CD14-positive monocyte (primary cell): ENCODE measurements at regions not wholly inside any gene's neighbourhood (a gene's known extent, or its start where the extent isn't known, plus 50 kb on each side); places are given as distances from the start of the nearest gene placed in this dataset.

Experiments
- DNase-seq, 3 donors: peaks; one replicate each; pipeline ENCODE4 v3.0.0-alpha.2; 2011 to 2022
- H2AFZ ChIP-seq: 2 replicates; pipeline ENCODE4 v1.6.0; 2012; ENCODE audit warnings: mild to moderate bottlenecking, low read depth, low read length, inconsistent platforms; ENCODE audit not compliant: insufficient read depth, poor library complexity, severe bottlenecking
- H3K27ac ChIP-seq, 2 donors: 1 replicate in 1 of 2; 2 replicates in 1 of 2; pipeline ENCODE4 v1.5.1; 2012 to 2013; ENCODE audit warnings: low read length in 2 of 2, control low read depth in 1 of 2, inconsistent platforms in 1 of 2, low read depth in 1 of 2, mild to moderate bottlenecking in 1 of 2
- H3K27me3 ChIP-seq, 2 donors: one replicate each; pipeline versions ENCODE4 v1.6.0 to v1.6.1; 2011 to 2013; ENCODE audit warnings: low read length in 2 of 2; ENCODE audit not compliant: control insufficient read depth in 2 of 2, insufficient read depth in 2 of 2
- H3K36me3 ChIP-seq, 2 donors: replicated peaks in 1 of 2; 1 replicate in 1 of 2; 2 replicates in 1 of 2; pipeline versions ENCODE4 v1.5.1 to v1.6.1; 2012 to 2013; ENCODE audit warnings: low read length in 2 of 2, control low read depth in 1 of 2, inconsistent platforms in 1 of 2, mild to moderate bottlenecking in 1 of 2; ENCODE audit not compliant: insufficient read depth in 2 of 2, control insufficient read depth in 1 of 2
- H3K4me1 ChIP-seq, 2 donors: 1 replicate in 1 of 2; 2 replicates in 1 of 2; pipeline versions ENCODE4 v1.5.1 to v1.6.1; 2012 to 2013; ENCODE audit warnings: low read length in 2 of 2, control low read depth in 1 of 2, inconsistent platforms in 1 of 2, mild to moderate bottlenecking in 1 of 2, moderate library complexity in 1 of 2; ENCODE audit not compliant: insufficient read depth in 2 of 2, control insufficient read depth in 1 of 2
- H3K4me2 ChIP-seq: replicated peaks from 2 replicates; pipeline ENCODE3; 2012; ENCODE audit warnings: low read length, moderate library complexity, mild to moderate bottlenecking; ENCODE audit not compliant: poor library complexity, severe bottlenecking; ENCODE audit errors: extremely low read depth
- H3K4me3 ChIP-seq, 3 experiments: fragments of 200-600 bp in 1 of 3; sonication (generic) in 1 of 3; replicated peaks in 1 of 3; 1 replicate in 2 of 3; 2 replicates in 1 of 3; pipeline ENCODE4 v1.5.1; 2011 to 2013; ENCODE audit warnings: low read length in 3 of 3, mild to moderate bottlenecking in 3 of 3, control low read depth in 2 of 3, low read depth in 2 of 3, inconsistent platforms in 1 of 3, moderate library complexity in 1 of 3
- H3K79me2 ChIP-seq: 2 replicates; pipeline ENCODE4 v1.6.0; 2012; ENCODE audit warnings: mild to moderate bottlenecking, control low read depth, inconsistent platforms, low read length, moderate library complexity; ENCODE audit not compliant: insufficient read depth
- H3K9ac ChIP-seq: 2 replicates; pipeline ENCODE4 v1.6.0; 2017; ENCODE audit warnings: low read length, mild to moderate bottlenecking; ENCODE audit not compliant: insufficient read depth, poor library complexity, severe bottlenecking
- H3K9me3 ChIP-seq, 2 donors: replicated peaks in 1 of 2; 1 replicate in 1 of 2; 2 replicates in 1 of 2; pipeline versions ENCODE4 v1.5.1 to v1.6.1; 2012 to 2013; ENCODE audit warnings: low read length in 2 of 2, control low read depth in 1 of 2; ENCODE audit not compliant: control insufficient read depth in 1 of 2, insufficient read depth in 1 of 2
- H4K20me1 ChIP-seq: 2 replicates; pipeline ENCODE4 v1.6.0; 2012; ENCODE audit warnings: mild to moderate bottlenecking, low read length, control low read depth, moderate library complexity; ENCODE audit not compliant: insufficient read depth
- H3K27ac Mint-ChIP-seq, 7 donors: one replicate each; pipeline ENCODE4 v1.8.0; 2020; ENCODE audit warnings: mild to moderate bottlenecking in 7 of 7, mixed read lengths in 7 of 7, moderate library complexity in 6 of 7, inconsistent platforms in 2 of 7
- H3K27me3 Mint-ChIP-seq, 3 donors: one replicate each; pipeline ENCODE4 v1.8.0; 2021 to 2022; ENCODE audit warnings: low read depth in 3 of 3, mild to moderate bottlenecking in 3 of 3, mixed read lengths in 3 of 3, moderate library complexity in 3 of 3, inconsistent platforms in 1 of 3
- H3K36me3 Mint-ChIP-seq, 2 donors: one replicate each; pipeline ENCODE4 v1.8.0; 2020; ENCODE audit warnings: mixed read lengths in 2 of 2, inconsistent platforms in 1 of 2, mild to moderate bottlenecking in 1 of 2
- H3K4me1 Mint-ChIP-seq: one replicate; pipeline ENCODE4 v1.8.0; 2020; ENCODE audit warnings: mild to moderate bottlenecking, mixed read lengths
- H3K4me3 Mint-ChIP-seq, 2 donors: one replicate each; pipeline ENCODE4 v1.8.0; 2020; ENCODE audit warnings: mild to moderate bottlenecking in 2 of 2, mixed read lengths in 2 of 2, moderate library complexity in 1 of 2
- H3K9me3 Mint-ChIP-seq, 7 donors: one replicate each; pipeline ENCODE4 v1.8.0; 2020 to 2022; ENCODE audit warnings: mixed read lengths in 7 of 7, mild to moderate bottlenecking in 6 of 7, moderate library complexity in 6 of 7, inconsistent platforms in 2 of 7
- WGBS: methylation state at CpG from one replicate; pipeline ENCODE4 v1.1.5; 2013; ENCODE audit warnings: missing lambda C conversion rate; ENCODE audit not compliant: insufficient coverage; 5-methylcytosine and 5-hydroxymethylcytosine counted together
- intact Hi-C, 2 donors: fragments of 100-400 bp; cut with micrococcal nuclease; formaldehyde crosslinking; loops; one replicate each; pipeline versions ENCODE4 v1.15.0 to v1.15.1; 2023
- TF ChIP-seq, protein P1 (sequence below): fragments of 200-600 bp; IDR thresholded peaks from one replicate; pipeline ENCODE4 v1.8.0; 2022; ENCODE audit warnings: antibody characterized with exemption, mild to moderate bottlenecking

DNA sequence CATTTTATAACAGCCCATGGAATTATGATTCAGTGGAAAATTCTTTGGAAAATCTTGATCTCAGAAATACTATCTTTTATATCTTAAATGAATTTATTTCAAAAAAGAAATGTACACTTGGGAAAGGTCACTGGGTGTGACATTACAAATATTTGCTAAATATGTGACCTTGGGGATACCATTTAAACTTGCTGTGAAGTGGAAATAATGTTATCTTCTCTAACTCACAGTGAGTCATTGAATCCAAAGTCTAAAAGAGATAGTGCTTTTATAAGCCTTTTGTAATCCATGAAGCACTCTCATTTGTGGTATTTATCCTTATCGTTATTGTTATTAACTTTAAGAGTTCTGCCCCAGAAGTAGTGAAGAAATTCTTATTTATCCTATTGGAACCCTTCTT, 289.8 kb upstream of the SEMA6D start:
- Histone ChIP-seq H3K4me3 (no peak overlapping the region), H2AFZ (no peak overlapping the region), H3K9me3 (no peaks in the 10 kb centered on the region), H3K27ac (no peak overlapping the region), H3K79me2 (no peaks in the 10 kb centered on the region), H3K36me3 (no peaks in the 10 kb centered on the region), H3K4me2 (no peak overlapping the region), H4K20me1 (no peaks in the 10 kb centered on the region), H3K4me1 (no peaks in the 10 kb centered on the region), H3K9ac (no peak overlapping the region), H3K27me3 (no peaks in the 10 kb centered on the region)
- peaks cover 0 to 5% (median 2%) of the 10 kb centered on the region in 7 donors for H3K9me3 Mint-ChIP-seq
- WGBS: no CpG with 5 or more reads among the region's 1 CpG
- TF ChIP-seq, protein P1, sequence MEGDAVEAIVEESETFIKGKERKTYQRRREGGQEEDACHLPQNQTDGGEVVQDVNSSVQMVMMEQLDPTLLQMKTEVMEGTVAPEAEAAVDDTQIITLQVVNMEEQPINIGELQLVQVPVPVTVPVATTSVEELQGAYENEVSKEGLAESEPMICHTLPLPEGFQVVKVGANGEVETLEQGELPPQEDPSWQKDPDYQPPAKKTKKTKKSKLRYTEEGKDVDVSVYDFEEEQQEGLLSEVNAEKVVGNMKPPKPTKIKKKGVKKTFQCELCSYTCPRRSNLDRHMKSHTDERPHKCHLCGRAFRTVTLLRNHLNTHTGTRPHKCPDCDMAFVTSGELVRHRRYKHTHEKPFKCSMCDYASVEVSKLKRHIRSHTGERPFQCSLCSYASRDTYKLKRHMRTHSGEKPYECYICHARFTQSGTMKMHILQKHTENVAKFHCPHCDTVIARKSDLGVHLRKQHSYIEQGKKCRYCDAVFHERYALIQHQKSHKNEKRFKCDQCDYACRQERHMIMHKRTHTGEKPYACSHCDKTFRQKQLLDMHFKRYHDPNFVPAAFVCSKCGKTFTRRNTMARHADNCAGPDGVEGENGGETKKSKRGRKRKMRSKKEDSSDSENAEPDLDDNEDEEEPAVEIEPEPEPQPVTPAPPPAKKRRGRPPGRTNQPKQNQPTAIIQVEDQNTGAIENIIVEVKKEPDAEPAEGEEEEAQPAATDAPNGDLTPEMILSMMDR: no peak
- H3K27ac Mint-ChIP-seq: no peak overlapping the region
- DNase-seq: no peak
- intact Hi-C loops: no loop called here
- H3K27me3 Mint-ChIP-seq: peaks cover 0 to 3% (median 2%) of the 10 kb centered on the region in 3 donors
- H3K4me1 Mint-ChIP-seq: no peaks in the 10 kb centered on the region
- no peaks in the 10 kb centered on the region for H3K36me3 Mint-ChIP-seq
- H3K4me3 Mint-ChIP-seq: no peak overlapping the region

DNA sequence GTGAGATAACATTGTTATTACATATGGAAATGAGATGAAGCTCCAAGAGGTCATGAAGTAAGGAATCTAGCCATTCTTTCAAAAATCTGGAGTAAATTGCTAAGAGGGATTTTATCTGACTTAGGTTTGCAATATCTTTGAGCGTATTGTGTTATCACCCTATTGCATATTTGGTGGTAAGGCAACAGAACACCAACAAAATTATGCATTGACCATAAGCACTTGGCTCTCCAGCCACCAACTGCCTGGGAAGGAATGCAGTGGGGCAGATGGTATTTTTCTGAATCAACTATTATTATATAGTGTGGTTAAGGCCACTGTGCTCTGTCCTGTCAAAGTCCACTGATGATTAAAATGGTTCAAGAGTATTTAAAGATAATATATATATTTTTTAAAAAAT, 287.9 kb upstream of the SEMA6D start:
- H3K36me3 Mint-ChIP-seq: no peaks in the 10 kb centered on the region
- peaks cover 1 to 3% (median 2%) of the 10 kb centered on the region in 3 donors for H3K27me3 Mint-ChIP-seq
- Histone ChIP-seq H2AFZ (no peak overlapping the region), H3K4me2 (no peak overlapping the region), H3K36me3 (no peaks in the 10 kb centered on the region), H3K9me3 (no peaks in the 10 kb centered on the region), H3K27me3 (no peaks in the 10 kb centered on the region), H3K4me1 (no peaks in the 10 kb centered on the region), H4K20me1 (no peaks in the 10 kb centered on the region), H3K79me2 (no peaks in the 10 kb centered on the region), H3K4me3 (no peak overlapping the region), H3K27ac (no peak overlapping the region), H3K9ac (no peak overlapping the region)
- H3K4me1 Mint-ChIP-seq: no peaks in the 10 kb centered on the region
- H3K9me3 Mint-ChIP-seq: peaks cover 0 to 5% (median 2%) of the 10 kb centered on the region in 7 donors
- TF ChIP-seq, protein P1: no peak
- intact Hi-C loops: no loop called here
- no peak overlapping the region for H3K4me3 Mint-ChIP-seq
- DNase-seq: no peak
- no peak overlapping the region for H3K27ac Mint-ChIP-seq
- WGBS: no CpG with 5 or more reads among the region's 1 CpG
